ENCODE measurements at regions not wholly inside any gene's neighbourhood (a gene's known extent, or its start where the extent isn't known, plus 50 kb on each side); places are given as distances from the start of the nearest gene placed in this dataset.

DNA sequence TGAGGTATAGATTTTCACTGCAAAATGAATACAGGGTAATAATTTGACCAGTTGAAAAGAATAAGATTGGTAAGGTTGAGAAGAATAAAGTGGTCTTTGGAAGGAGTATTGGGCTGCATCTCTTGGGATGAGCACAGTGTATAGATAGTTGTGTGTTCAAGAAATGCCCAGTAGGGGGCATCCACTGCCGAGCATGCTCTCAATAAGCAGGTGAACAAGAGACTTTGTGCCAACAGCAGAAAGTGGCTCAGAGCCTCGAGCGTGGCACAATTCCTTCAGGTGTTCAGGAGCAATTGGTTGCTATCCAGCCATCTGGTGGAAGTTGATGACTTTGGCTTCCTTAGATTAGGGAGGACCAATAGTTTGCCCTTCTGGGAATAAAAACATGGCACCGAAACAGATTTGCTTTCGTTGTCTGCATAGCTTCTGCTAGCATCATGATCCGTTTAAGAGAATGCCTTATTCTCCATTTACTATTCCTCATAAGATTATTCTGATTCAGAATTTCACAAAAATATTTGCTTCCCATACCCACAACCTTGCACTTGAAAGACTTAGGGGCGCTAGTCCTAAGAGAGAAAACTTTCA, 258.1 kb upstream of the NEIL3 start:
- DNase-seq (ENCODE audit: low read depth) = no peak

DNA sequence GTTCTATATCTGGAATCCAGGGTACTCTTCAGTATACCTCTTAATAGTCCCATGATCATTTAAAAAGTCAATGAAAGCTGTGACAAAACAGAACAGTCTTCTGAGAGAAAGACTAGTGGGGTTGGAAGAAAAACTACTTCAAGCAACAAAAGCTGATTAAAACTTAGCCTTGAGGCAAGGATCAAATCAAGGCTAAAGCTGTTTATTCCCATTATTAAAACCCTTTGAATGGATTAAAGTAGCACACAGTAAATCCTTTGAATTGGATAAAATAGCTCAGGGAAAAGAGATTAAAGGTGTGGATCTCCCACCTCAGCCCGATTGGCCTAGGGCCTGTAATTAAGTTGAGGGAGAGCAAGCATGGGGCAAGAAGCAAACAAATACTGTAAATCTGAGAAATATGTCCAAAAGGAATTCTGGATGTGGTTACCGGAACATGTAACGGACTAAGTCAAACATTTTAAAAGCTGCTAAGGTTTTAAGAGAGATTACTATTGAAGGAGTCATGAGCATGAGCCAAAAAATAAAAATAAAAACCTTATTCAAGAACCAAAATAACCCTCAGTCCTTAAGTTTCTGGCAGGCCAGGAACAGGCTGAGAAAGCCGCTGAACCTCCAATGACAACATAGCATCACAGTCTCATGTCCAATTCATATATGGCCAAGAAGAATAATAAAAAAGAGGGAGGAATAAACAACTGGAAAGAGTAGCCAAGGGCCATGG, 257.3 kb upstream of the NEIL3 start:
- DNase-seq (ENCODE audit: low read depth) = no peak

DNA sequence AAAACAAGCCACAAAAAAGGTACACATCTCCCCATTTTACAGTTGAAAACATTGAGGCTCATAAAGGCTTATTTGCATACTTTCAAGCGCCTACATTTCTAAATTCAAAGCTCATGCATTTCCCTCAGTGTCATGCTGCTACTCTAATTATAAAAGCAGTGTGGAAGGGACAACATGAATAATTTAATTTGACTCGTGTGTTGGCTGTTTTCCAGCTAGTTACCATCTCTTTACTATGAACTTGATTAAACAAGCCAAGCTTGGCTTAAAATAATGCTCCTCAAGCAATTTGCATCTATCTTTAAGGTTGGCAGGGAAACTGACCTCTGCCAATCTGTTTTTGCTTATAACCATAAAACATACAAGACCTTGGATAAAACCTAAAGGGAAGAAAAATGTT, 252.5 kb upstream of the NEIL3 start:
- DNase-seq (ENCODE audit: low read depth) = no peak

DNA sequence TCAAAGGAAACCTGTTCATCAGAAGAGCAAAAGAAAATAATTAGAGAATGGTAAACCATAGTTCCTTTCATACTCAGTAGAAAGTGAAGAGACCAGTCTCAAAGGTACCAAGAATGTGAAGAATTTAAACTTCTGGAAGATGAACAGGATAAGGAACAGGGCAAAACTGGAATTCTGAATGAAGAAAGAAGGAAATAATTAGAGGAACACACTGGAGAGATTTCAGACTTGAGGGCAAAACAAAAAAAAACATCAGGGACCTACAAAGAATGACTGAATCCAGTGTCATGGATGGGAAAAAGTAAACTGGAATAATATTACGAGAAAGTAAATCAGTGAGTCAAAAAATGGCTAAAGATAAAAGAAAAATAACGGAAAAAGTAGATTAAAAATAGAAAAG, 245.6 kb upstream of the NEIL3 start:
- no peak for DNase-seq (ENCODE audit: low read depth)

DNA sequence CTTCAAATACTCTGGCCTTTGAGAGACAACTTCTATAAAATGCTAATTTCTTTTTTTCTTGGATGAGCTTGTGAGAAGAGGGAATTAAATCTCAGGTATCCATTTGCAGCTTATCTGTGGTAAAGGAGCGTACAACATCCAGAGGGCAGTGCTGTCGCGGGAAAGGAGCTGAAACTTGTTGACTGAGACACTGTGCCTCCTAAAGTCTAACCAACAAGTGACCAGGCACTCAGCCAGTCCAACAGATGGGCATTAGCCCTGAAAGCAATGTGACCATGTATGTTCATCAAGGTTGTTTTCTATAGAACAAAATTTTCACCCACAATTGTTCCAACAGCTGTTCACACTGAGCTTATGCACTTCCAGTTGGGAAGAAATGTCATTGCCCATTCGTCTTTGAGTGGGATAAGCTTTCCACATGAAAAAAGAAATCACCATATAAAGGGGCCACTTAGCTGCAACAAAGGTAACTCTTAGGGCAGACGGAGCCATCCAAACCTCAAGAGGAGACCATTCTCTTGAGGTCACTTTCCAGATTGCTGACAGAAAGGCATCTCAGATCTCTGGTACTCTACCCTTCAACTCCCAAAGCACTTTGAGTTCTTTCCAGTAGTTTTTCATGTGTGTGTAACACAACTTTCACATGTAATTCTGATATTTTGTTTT, 244.8 kb upstream of the NEIL3 start:
- DNase-seq (ENCODE audit: low read depth) = no peak

DNA sequence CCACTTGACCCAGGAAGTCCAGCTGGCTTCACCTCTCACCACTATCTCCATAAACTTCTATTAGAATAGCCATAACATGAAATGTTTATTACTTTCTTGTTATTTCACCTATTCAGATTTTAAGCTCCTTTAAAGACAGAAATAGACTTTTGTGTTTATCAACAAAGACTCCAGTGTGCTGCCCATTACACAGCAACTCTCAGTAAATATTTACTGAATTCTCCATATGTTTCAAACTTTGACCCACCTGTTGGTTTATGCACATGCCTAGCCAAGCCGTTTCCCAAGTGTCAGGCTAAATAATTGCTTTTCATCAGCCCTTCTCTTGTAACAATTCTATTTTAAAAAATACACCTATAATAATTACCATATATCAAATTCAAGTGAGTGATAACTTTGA, 242.9 kb upstream of the NEIL3 start:
- DNase-seq (ENCODE audit: low read depth) = no peak

DNA sequence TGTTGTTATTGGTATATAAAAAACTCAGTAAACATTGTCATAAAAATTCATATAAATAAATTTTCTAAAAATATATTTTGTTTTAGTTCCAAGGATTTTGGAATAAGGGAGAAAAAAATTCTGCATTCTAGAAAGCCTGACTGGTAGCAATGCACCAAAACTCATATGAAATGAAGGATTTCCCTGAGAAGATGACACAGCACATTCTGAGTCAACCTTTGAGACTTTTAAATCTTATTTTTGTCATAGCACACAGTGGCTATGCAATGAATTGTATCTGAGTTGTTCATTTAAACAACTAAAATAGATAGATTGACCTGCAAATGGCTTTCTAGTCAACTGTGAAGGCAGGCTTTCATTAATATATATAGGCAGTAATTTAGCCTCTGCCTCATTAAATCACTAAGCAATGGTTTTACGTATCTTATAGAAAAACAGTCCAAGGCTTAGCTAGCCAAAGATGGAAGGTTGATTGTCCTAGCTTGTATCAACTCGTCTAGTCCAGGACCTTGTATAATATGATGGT, 239.1 kb upstream of the NEIL3 start:
- no peak for DNase-seq (ENCODE audit: low read depth)

DNA sequence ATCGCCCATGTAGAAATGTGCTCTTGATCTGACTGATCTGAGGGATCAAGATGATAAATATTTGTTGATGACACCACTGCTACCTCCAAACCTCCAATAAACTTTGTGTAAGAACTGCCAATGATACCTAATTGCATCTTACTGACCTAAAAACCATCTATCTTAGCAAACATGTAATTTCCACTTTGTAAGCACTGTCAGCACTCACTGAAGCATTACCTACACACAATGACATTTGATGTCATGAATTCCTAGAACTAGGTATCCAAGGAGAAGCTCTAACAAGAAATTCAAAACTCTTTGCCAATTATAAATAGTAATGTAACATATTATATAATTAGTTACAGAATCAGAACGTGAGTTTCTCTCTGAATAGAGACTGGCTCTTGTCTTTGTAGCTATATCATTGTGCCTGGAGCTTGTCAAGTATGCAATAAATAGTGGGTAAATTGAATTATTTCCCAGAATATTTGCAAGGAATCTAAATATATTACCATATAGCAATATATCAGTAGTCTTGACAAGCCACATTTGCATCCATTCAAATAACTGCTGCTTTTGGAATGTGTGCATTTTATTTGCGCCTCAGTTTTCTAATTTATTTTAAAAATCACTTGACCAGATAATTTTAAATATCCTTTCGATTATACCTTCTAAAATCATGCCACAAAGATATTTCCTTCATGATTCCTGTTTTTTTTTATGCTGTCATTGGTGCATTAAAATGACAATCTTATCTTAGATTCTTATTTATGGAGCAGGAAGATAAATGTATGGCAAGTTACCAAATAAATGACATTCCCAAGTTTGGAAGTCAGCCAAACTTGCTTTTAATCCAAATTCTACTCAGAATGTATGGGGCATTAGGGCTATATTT, 232.3 kb upstream of the NEIL3 start:
- no peak for DNase-seq (ENCODE audit: low read depth)

DNA sequence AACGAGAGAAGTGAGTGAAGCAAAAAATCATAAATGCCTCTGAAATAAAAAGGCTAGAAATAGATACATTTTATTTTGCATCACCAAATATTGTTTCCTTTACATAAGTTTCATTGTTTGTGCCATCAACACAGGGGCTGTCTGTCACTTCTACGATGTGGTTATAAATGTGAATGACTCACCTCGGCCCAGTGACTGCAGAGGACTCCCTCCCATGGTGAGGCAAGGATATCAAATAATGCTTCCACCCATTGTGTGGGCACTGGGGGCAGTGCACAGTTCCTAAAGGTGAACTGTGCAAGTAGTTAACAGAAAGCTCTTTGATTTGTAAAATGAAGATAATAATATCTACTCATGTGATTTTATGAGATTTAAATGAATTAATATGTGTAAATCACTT, 230.3 kb upstream of the NEIL3 start:
- no peak for DNase-seq (ENCODE audit: low read depth)

DNA sequence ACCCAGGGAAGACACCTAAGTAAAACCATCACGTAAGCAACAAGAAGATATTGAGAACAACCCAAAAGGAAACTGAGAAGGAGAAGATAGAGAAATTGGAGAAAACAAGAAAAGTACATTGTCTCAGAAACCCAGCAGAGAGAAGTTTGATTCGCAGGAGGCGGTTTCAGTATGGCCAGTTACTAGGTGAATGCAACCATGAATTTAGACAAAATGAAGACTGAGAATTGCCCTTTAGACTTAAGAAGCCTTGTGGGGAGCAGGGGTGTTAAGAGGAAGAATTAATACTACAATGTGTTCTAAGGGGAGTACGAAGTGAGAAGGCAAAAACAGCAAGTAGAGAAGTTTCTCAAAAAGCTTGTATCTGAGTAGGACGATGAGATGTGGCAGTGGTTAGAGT, 229.3 kb upstream of the NEIL3 start:
- DNase-seq (ENCODE audit: low read depth) = no peak

DNA sequence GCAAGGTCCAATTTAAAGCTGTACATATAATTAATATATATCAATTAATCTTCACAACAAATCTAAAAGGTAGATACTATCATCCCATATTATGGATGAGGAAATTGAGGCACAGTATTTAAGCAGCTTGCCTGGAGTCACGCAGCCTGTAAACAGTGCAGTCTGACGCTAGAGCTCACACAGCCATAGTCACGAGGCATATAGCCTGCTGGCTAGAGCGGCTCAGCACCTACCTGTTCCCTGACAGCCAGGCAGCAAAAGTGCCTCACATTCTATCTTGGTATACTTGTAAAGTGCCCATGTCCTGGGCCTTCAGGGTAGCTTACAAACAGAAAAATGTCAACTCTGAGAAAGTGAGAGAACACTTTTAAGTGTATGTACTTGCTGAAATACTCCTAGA, 222.6 kb upstream of the NEIL3 start:
- DNase-seq (ENCODE audit: low read depth) = no peak

DNA sequence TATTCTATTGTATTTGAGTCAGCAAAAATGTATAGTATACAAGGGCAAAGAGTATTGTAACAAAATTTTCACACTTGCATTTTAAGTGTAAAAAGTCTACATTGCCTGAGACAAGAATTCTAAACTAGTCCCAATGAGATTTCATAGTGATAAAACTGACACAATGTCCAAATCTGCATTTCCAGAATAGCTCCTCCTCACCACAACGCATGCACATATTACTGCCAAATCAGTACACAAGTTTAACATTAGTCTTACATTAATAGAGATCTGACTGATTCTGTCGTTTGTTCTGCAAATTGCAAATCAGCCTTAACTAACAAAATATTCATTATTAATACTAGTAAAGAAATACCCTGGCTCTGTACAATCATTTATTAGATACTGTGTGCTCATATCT, 222.2 kb upstream of the NEIL3 start:
- DNase-seq (ENCODE audit: low read depth) = no peak

DNA sequence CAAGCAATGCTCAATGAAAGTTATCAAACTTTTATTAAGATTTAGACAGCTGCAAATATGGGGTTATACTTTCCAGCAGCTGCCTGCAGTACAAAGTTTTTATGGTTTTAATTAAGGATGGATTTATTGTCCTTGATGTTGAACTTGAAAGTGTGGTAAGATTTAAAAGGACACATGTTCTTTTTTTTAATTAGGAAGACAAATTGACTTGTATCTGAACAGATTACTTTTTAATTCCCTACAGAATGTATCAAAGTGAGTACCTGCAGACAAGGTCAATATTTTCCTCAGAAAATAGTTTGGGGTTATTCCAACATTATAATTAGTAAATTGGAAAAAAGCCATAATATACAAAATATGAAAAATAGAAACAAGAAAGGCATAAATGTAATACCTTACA, 218.2 kb upstream of the NEIL3 start:
- no peak for DNase-seq (ENCODE audit: low read depth)

DNA sequence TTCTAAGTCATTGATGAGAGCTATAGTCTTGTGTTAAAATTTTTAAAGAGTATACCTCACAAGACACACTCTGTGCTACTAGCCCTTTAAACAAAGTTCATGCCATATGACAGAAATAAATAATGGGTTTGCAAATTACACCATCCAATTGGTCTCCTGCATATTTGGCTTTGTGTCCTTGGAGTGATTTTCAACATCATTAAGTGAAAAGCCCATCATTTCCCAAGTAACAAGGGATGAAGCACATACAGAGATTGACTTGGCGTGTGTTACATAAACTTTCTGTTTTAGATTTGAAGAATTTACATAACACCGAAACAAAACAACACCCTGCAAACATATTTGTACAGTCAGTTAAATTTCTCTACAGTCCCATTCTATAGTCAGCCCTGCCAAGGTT, 216.9 kb upstream of the NEIL3 start:
- DNase-seq (ENCODE audit: low read depth) = no peak

DNA sequence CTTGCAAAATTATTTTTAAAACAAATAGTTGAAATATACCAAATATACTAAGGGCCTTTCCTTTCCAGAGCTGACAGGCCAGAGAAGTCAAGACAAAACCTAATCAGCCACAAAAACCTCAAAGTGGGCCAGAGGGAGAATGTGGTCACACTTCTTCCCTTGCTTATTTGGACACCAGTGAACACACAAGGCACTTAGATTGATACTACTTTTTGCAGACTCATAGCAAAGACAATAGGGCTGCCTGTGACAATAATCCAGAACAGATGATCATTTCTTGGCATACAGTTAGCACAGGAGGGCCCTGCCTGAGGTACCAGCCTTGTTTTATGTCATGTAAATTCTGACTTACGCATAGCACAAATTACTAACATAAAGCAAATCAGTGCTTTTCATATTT, 215.7 kb upstream of the NEIL3 start:
- no peak for DNase-seq (ENCODE audit: low read depth)

DNA sequence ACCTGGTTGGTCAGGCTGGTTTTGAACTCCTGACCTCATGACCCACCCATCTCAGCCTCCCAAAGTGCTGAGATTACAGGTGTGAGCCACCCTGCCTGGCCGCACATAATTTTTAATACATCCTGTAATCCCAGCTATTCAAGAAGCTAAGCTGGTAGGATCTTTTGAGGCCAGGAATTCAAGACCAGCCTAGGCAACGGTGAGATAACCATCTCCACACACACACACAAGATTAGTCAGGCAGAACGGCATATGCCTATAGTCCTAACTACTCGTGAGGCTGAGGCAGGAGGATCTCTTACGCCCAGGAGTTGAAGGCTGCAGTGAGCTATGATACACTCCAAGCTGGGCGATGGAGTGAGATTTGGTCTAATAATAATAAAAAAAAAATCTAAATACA, 212.4 kb upstream of the NEIL3 start:
- no peak for DNase-seq (ENCODE audit: low read depth)

DNA sequence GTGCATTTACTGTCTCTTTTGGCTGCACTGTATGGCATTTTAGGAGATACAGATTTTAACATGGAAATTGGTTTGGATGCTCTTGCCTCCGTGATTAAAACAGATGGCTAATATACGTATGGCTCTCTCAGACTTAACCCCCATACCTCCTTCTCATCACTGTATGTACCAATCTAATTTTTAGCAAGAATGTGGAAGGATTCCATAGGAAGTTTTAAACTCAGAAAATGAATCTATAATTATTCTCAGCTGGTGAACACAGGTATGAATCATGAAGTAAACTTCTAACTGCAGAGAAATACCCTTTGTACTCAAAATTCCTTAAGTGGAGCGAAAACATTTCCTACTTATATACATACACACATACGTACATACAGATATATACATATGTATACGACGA, 210.5 kb upstream of the NEIL3 start:
- DNase-seq (ENCODE audit: low read depth) = no peak

DNA sequence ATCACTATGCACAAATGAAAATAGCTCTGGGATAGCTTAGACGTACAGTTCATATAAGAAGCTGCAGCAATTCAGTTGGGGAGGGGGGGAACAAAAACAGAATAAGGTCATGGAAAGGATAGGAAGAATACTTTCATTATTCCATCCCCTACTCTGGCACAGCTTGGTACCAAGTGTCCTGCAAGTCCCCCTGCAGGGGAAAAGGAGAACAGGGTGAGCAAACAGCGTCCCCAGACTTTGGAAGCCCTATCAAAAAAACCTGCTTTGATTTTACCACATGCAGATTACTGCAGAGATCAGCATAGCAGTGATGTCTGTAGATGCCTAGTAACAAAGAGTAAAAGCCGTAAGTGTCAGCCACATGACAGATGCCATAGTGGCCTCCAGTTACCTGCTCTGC, 209.4 kb upstream of the NEIL3 start:
- DNase-seq (ENCODE audit: low read depth) = no peak

DNA sequence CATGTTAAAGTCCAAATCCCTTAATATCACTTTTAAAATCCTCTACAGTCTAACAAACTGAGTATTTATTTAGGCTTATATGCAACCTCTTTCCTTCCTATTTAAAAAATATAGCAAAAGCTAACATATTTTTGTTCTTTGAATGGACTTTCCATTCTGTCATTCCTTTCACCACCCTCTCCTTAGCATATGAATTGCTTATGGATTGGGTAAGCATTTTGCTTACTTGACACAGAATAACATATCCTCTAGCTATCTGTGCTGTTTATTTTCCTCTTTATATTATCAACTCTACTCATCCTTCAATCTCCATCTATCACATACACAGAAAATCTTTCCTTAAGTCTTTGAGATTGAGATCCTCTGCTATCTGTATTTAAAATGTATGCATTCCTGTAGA, 206.1 kb upstream of the NEIL3 start:
- DNase-seq (ENCODE audit: low read depth) = no peak

DNA sequence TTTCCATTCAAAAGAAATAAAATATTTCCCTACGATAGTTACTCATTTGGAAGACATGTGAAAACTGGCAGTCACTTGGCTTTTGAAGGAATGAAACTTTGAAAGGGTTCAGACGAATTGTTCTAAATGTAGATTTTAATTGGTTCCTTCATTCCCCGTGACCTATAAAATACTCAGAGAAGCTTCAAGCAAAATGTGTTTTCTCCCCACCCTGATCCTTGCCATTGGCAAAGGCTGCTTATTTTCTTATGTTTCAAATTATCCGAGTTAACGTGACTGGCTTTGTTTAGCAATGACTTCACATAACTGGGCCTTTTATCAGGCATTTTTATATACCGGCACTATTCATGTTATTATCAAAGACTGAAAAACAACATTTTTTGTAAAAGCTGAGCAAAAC, 204.1 kb upstream of the NEIL3 start:
- DNase-seq (ENCODE audit: low read depth) = no peak

DNA sequence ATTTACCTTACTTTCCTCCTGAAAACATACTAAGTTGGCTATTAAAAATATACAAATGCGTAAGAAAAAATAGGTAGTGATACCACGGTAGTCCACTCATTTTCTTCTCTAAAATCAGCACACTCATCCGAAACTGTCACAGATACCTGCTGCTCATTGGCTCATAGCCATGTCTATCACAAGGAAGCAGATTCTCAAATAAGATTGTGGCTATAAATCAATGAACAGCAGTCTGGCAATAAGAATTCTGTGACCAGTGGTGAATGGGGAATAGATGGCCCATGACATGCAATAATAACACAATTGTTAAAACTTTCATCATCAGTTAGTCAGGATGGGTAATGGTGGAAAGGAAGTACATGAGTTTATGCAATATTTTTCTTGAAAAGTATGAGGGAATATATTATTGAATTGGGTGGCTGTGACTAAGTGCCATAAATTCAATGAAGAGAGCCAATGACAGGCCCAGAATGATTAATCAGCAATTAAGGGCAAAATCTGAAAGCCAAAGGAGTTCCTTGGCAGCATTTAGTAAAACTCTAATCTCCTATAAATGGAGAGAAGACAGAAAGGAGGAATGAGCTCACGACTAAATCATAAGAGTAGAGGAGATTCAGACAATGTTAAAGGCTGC, 202.3 kb upstream of the NEIL3 start:
- no peak for DNase-seq (ENCODE audit: low read depth)

DNA sequence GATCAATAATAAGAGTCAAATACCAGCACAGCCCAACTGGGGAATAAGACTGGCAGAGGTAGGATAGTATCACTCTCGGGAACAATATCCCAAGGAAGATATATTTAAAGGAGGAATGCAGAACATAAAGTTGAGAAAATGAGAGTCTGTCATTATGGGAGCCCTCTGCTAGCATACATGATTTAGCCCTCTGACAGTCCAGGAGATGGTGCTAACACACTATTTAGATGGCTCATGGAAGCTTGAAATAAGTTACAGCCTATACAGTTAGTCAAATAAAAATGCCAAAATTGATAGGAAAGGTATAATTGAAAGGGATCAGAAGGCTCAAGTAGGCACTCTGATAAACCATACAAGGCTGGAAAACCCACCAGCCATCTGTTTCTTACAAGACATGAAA, 201.0 kb upstream of the NEIL3 start:
- DNase-seq (ENCODE audit: low read depth) = no peak

Data from activated T-cell treated with anti-CD3 and anti-CD28 coated beads for 1 hour (primary cell).